SK-N-SH (cell line): ENCODE measurements at regions not wholly inside any gene's neighbourhood (a gene's known extent, or its start where the extent isn't known, plus 50 kb on each side); places are given as distances from the start of the nearest gene placed in this dataset.

Source experiments
- CTCF ChIA-PET: fragments of 300-600, 350-600 bp; formaldehyde crosslinking; extraction: SDS; loops from one replicate; lab custom pipeline; 2021; lab: Yijun Ruan, JAX
- POLR2A ChIA-PET: fragments of 350-600 bp; sonication (Branson Sonifier 250); formaldehyde crosslinking; extraction: SDS; loops from one replicate; lab custom pipeline; 2020; ENCODE audit warnings: antibody characterized with exemption, inconsistent platforms; lab: Yijun Ruan, JAX
- DNase-seq: peaks from one replicate; pipeline ENCODE4 v3.0.0; 2012
- H2AFZ ChIP-seq: fragments of 200-600 bp; sonication (generic); 2 replicates; pipeline ENCODE4 v1.8.1; 2016; ENCODE audit warnings: antibody characterized with exemption, mild to moderate bottlenecking, low read depth
- H3F3A ChIP-seq: fragments of 200-600 bp; sonication (generic); replicated peaks from 2 replicates; pipeline ENCODE3; 2016; ENCODE audit warnings: antibody characterized with exemption, mild to moderate bottlenecking; ENCODE audit not compliant: insufficient read depth
- H3K27ac ChIP-seq, 2 experiments: fragments of 200-500 bp in 1 of 2; fragments of 200-600 bp in 1 of 2; sonication (Bioruptor generic) in 1 of 2; sonication (generic), shearing (Covaris generic) in 1 of 2; 2 replicates each; pipeline versions ENCODE4 v1.5.1 to v1.6.1; 2014 to 2016; ENCODE audit warnings: low read depth in 2 of 2, inconsistent platforms in 1 of 2, low read length in 1 of 2, mild to moderate bottlenecking in 1 of 2, mixed read lengths in 1 of 2
- H3K27me3 ChIP-seq: fragments of 200-600 bp; sonication (generic), shearing (Covaris generic); 2 replicates; pipeline ENCODE4 v1.6.1; 2016; ENCODE audit warnings: mixed run types; ENCODE audit not compliant: insufficient read depth
- H3K36me3 ChIP-seq, 2 experiments: fragments of 200-500 bp in 1 of 2; fragments of 200-600 bp in 1 of 2; sonication (Bioruptor generic) in 1 of 2; sonication (generic) in 1 of 2; replicated peaks in 1 of 2; 2 replicates each; pipeline versions ENCODE3 to v1.5.1; 2014 to 2016; ENCODE audit warnings: low read length in 1 of 2, mild to moderate bottlenecking in 1 of 2; ENCODE audit not compliant: insufficient read depth in 2 of 2, control insufficient read depth in 1 of 2
- H3K4me1 ChIP-seq, 2 experiments: fragments of 200-500 bp in 1 of 2; fragments of 200-600 bp in 1 of 2; sonication (Bioruptor generic) in 1 of 2; sonication (generic), shearing (Covaris generic) in 1 of 2; 2 replicates each; pipeline versions ENCODE4 v1.5.1 to v1.6.1; 2014 to 2016; ENCODE audit warnings: low read depth in 1 of 2, low read length in 1 of 2, mixed run types in 1 of 2; ENCODE audit not compliant: insufficient read depth in 2 of 2, control insufficient read depth in 1 of 2
- H3K4me2 ChIP-seq: fragments of 200-600 bp; sonication (generic), shearing (Covaris generic); 2 replicates; pipeline ENCODE4 v1.6.1; 2017; ENCODE audit warnings: mixed run types
- H3K4me3 ChIP-seq, 2 experiments: fragments of 200-500 bp in 1 of 2; fragments of 200-600 bp in 1 of 2; sonication (Bioruptor generic) in 1 of 2; sonication (generic), shearing (Covaris generic) in 1 of 2; 2 replicates each; pipeline versions ENCODE4 v1.5.1 to v1.8.1; 2014 to 2016; ENCODE audit warnings: low read depth in 2 of 2, inconsistent platforms in 1 of 2, low read length in 1 of 2, mild to moderate bottlenecking in 1 of 2, mixed read lengths in 1 of 2, moderate library complexity in 1 of 2
- H3K79me2 ChIP-seq: fragments of 200-600 bp; sonication (generic); 2 replicates; pipeline ENCODE4 v1.8.1; 2017; ENCODE audit warnings: mild to moderate bottlenecking; ENCODE audit not compliant: insufficient read depth
- H3K9ac ChIP-seq: fragments of 200-600 bp; sonication (generic); 2 replicates; pipeline ENCODE4 v1.6.1; 2017; ENCODE audit warnings: mixed run types
- H3K9me2 ChIP-seq: fragments of 200-600 bp; sonication (generic); 2 replicates; pipeline ENCODE4 v1.6.1; 2017; ENCODE audit warnings: mixed run types
- H3K9me3 ChIP-seq: fragments of 200-600 bp; sonication (generic); 2 replicates; pipeline ENCODE4 v1.6.1; 2017; ENCODE audit warnings: mixed run types, mild to moderate bottlenecking, moderate library complexity
- H4K20me1 ChIP-seq: fragments of 200-600 bp; sonication (generic); 2 replicates; pipeline ENCODE4 v1.6.1; 2017; ENCODE audit warnings: mild to moderate bottlenecking, mixed run types; ENCODE audit not compliant: insufficient read depth
- CHD2 ChIP-seq: fragments of 150-350 bp; IDR thresholded peaks from 2 replicates; pipeline ENCODE4 v1.6.1; 2018; ENCODE audit warnings: low read length; ENCODE audit not compliant: partially characterized antibody
- EZH2phosphoT487 ChIP-seq: fragments of 200-600 bp; sonication (generic); IDR thresholded peaks from 2 replicates; pipeline ENCODE4 v1.6.1; 2017; ENCODE audit warnings: low read depth, mixed run types, mild to moderate bottlenecking, antibody characterized with exemption, moderate library complexity, borderline replicate concordance
- FOSL2 ChIP-seq: IDR thresholded peaks from 2 replicates; pipeline ENCODE4 v1.4.0; 2012; ENCODE audit warnings: low read depth, mild to moderate bottlenecking, moderate library complexity, borderline replicate concordance
- FOXM1 ChIP-seq: IDR thresholded peaks from 2 replicates; pipeline ENCODE4 v1.4.0; 2012; ENCODE audit warnings: low read depth, mild to moderate bottlenecking
- GABPA ChIP-seq: IDR thresholded peaks from 2 replicates; pipeline ENCODE4 v1.4.0; 2012; ENCODE audit warnings: low read depth, mild to moderate bottlenecking
- JUND ChIP-seq: IDR thresholded peaks from 2 replicates; pipeline ENCODE4 v1.4.0; 2012
- NFIC ChIP-seq: IDR thresholded peaks from 2 replicates; pipeline ENCODE4 v1.4.0; 2012; ENCODE audit warnings: borderline replicate concordance
- NRF1 ChIP-seq: IDR thresholded peaks from 2 replicates; pipeline ENCODE4 v1.6.1; 2012; ENCODE audit warnings: low read depth, mild to moderate bottlenecking, low read length
- POLR2AphosphoS5 ChIP-seq: IDR thresholded peaks from 2 replicates; pipeline ENCODE4 v1.6.1; 2012; ENCODE audit warnings: low read depth, low read length
- SIN3A ChIP-seq: IDR thresholded peaks from 2 replicates; pipeline ENCODE4 v1.6.1; 2012; ENCODE audit warnings: low read depth, mild to moderate bottlenecking, low read length, moderate library complexity, borderline replicate concordance
- TAF1 ChIP-seq: IDR thresholded peaks from 2 replicates; pipeline ENCODE4 v1.6.1; 2012; ENCODE audit warnings: low read depth, mild to moderate bottlenecking, low read length, moderate library complexity, borderline replicate concordance
- TCF12 ChIP-seq: IDR thresholded peaks from 2 replicates; pipeline ENCODE4 v1.4.0; 2012
- TEAD4 ChIP-seq: IDR thresholded peaks from 2 replicates; pipeline ENCODE4 v1.4.0; 2012; ENCODE audit warnings: mild to moderate bottlenecking, borderline replicate concordance; ENCODE audit not compliant: insufficient read depth
- YY1 ChIP-seq: IDR thresholded peaks from 2 replicates; pipeline ENCODE4 v1.4.0; 2012; ENCODE audit warnings: low read depth, mild to moderate bottlenecking
- WGBS: methylation state at CpG from one replicate; pipeline ENCODE4 v1.1.6; 2017; ENCODE audit warnings: low lambda C conversion rate; 5-methylcytosine and 5-hydroxymethylcytosine counted together
- TF ChIP-seq, protein P1 (sequence below): IDR thresholded peaks from 2 replicates; pipeline ENCODE4; 2012
- TF ChIP-seq, protein P2 (sequence below): IDR thresholded peaks from 2 replicates; pipeline ENCODE4 v1.4.0; 2012; ENCODE audit warnings: low read depth
- TF ChIP-seq, protein P3 (sequence below): IDR thresholded peaks from 2 replicates; pipeline ENCODE4 v1.4.0; 2012; ENCODE audit warnings: low read depth, borderline replicate concordance
- TF ChIP-seq, protein P4 (sequence below): fragments of 150-350 bp; IDR thresholded peaks from 2 replicates; pipeline ENCODE4 v1.6.1; 2017; ENCODE audit warnings: antibody characterized with exemption, low read length, low read depth, borderline replicate concordance

DNA sequence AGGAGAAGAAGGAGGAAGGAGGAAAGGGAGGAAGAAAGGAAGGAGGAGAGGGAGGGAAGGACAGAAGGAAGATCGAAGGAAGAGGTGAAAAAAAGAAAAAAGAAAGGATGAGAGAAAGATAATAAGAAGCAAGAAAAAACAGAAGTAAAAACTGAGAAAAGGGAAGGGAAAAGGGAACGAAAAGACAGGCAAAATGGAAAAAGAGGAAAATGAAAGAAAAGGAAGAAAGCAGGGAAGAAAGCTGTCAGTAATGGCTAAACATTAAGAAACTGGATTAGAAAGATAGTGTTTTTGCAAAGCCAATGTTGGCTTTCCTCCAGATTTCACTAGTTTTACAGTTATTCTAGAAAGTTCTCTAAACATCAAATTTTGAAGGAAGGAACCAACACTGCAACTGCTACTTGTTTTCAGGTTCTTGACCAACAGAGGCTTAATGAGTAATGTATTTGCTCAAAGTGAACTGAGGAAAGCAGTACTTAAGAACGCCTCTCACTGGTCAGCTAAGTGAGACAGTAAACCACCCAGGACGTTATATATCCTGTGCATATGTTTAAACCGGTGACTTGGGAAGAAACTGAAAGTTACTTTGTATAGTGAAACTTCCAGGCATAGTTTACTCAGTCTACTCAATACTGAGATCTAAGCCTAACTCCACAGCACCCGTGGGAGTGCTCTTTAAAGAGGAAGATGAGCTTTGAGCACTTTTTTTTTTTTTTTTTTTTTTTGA, 286.2 kb upstream of the TRIB2 start:
- Histone ChIP-seq H3K4me1 (peaks cover 0 to 32% of the 10 kb centered on the region in 2 experiments; a peak in 2 of 4 replicates), H2AFZ (peak overlapping the region; percentile 57), H3K9me2 (no peaks in the 10 kb centered on the region), H3K9ac (peak overlapping the region; percentile 7; the same call in 1 of the 2 replicates), H3K27ac (peak overlapping the region in 1 of 2 experiments; percentile 66; a peak in 2 of 4 replicates), H3K36me3 (no peaks in the 10 kb centered on the region), H3K9me3 (no peaks in the 10 kb centered on the region), H3K4me3 (no peak overlapping the region), H4K20me1 (no peaks in the 10 kb centered on the region), H3K79me2 (no peaks in the 10 kb centered on the region), H3F3A (peaks cover 19% of the 10 kb centered on the region), H3K27me3 (no peaks in the 10 kb centered on the region), H3K4me2 (no peak overlapping the region)
- DNase-seq: no peak
- 88% methylated on average over 6 of the region's 6 CpGs for WGBS
- TF ChIP-seq FOSL2 (no peak), NFIC (no peak)
- ChIA-PET CTCF (interaction anchor here (0.6 to 1.8 kb wide), 2 partner anchors 9 to 157 kb away, joined by 3 to 4 read pairs; no protein-coding TSS in a partner anchor), POLR2A (no interaction called here)

DNA sequence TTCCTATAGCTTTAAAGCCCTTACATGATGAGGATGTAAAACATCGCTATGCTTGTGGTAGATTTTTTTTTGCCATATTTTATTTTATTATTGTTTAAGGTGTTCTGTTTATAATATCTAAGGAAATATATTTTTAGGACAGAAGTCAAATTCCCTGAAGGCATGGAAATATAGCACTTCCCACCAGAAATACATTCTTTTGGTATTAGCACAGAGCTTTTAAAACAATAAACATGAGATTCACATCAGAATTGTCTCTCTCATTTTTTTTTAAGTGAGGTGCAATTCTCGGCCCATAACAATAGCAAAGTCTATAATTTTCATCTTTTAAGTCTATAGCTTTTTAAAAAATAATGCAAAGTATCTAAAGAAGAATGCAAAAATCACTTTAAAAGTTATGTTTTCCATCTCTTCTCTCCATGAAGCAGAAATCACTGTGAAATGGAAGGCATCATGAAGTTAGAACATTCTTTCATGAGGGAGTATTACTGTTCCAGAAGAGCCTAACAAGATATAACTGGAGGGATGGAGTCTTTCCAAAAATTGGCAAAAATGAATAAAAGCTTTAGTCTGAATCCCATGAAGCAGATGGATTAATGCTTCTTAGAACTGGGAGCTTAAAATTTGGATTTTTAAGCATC, 283.6 kb upstream of the TRIB2 start:
- CTCF ChIA-PET: interaction anchor here (0.5 to 1.3 kb wide), 9 partner anchors 10 to 574 kb away, joined by 3 to 5 read pairs (median 3); partner anchors contain the start of gene TRIB2
- POLR2A ChIA-PET: no interaction called here
- WGBS: 80% methylated on average over 2 of the region's 2 CpGs
- Histone ChIP-seq H3K4me3 (no peak overlapping the region), H3K9ac (peak overlapping the region; percentile 10; the same call in 1 of the 2 replicates), H3K79me2 (no peaks in the 10 kb centered on the region), H3F3A (peaks cover 19% of the 10 kb centered on the region), H3K4me2 (no peak overlapping the region; the same call in 1 of the 2 replicates), H3K36me3 (no peaks in the 10 kb centered on the region), H3K9me3 (no peaks in the 10 kb centered on the region), H4K20me1 (no peaks in the 10 kb centered on the region), H3K4me1 (peaks cover 0 to 32% of the 10 kb centered on the region in 2 experiments; a peak in 2 of 4 replicates), H3K9me2 (no peaks in the 10 kb centered on the region), H3K27me3 (no peaks in the 10 kb centered on the region), H2AFZ (no peak overlapping the region), H3K27ac (peak overlapping the region in 1 of 2 experiments; percentile 81; a peak in 2 of 4 replicates)
- TF ChIP-seq POLR2AphosphoS5 (no peak), TAF1 (no peak), TEAD4 (no peak), YY1 (no peak), CHD2 (no peak), NRF1 (no peak), FOSL2 (no peak), GABPA (no peak), FOXM1 (no peak), TCF12 (no peak), EZH2phosphoT487 (no peak), JUND (no peak), SIN3A (no peak)
- TF ChIP-seq, protein P1, sequence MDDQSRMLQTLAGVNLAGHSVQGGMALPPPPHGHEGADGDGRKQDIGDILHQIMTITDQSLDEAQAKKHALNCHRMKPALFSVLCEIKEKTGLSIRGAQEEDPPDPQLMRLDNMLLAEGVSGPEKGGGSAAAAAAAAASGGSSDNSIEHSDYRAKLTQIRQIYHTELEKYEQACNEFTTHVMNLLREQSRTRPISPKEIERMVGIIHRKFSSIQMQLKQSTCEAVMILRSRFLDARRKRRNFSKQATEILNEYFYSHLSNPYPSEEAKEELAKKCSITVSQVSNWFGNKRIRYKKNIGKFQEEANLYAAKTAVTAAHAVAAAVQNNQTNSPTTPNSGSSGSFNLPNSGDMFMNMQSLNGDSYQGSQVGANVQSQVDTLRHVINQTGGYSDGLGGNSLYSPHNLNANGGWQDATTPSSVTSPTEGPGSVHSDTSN: no peak
- TF ChIP-seq, protein P2, sequence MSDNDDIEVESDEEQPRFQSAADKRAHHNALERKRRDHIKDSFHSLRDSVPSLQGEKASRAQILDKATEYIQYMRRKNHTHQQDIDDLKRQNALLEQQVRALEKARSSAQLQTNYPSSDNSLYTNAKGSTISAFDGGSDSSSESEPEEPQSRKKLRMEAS: no peak
- TF ChIP-seq, protein P3, sequence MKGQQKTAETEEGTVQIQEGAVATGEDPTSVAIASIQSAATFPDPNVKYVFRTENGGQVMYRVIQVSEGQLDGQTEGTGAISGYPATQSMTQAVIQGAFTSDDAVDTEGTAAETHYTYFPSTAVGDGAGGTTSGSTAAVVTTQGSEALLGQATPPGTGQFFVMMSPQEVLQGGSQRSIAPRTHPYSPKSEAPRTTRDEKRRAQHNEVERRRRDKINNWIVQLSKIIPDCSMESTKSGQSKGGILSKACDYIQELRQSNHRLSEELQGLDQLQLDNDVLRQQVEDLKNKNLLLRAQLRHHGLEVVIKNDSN: no peak
- TF ChIP-seq, protein P4, sequence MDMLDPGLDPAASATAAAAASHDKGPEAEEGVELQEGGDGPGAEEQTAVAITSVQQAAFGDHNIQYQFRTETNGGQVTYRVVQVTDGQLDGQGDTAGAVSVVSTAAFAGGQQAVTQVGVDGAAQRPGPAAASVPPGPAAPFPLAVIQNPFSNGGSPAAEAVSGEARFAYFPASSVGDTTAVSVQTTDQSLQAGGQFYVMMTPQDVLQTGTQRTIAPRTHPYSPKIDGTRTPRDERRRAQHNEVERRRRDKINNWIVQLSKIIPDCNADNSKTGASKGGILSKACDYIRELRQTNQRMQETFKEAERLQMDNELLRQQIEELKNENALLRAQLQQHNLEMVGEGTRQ: no peak
- DNase-seq: no peak
